ENCODE measurements at regions not wholly inside any gene's neighbourhood (a gene's known extent, or its start where the extent isn't known, plus 50 kb on each side); places are given as distances from the start of the nearest gene placed in this dataset.
"Not testable (repeated sequence)": the region's sequence is repeated elsewhere in the genome, so short reads cannot be mapped to it uniquely, and the experiment has no call there.

GRCh38 chr10:61612450-61612849 is 50.3 kb upstream of the CABCOCO1 start:
- no peak for DNase-seq

- DNase-seq = no peak
Measured at GRCh38 chr10:61612009-61612408, 50.7 kb upstream of the CABCOCO1 start.

GRCh38 chr10:61609701-61610100 is 53.0 kb upstream of the CABCOCO1 start:
- DNase-seq = no peak

- DNase-seq = no peak
Measured at GRCh38 chr10:61608255-61609033, 54.3 kb upstream of the CABCOCO1 start.

GRCh38 chr10:61606959-61607907 is 55.5 kb upstream of the CABCOCO1 start:
- DNase-seq = no peak

- no peak for DNase-seq
Measured at GRCh38 chr10:61605221-61605620, 57.5 kb upstream of the CABCOCO1 start.

GRCh38 chr10:61600399-61600798 is 62.3 kb upstream of the CABCOCO1 start:
- DNase-seq = no peak

GRCh38 chr10:61594430-61594829 is 68.3 kb upstream of the CABCOCO1 start:
- DNase-seq = no peak

- peak; percentile 13 to 41 for DNase-seq
Measured at GRCh38 chr10:61592581-61592980, 70.1 kb upstream of the CABCOCO1 start.

- DNase-seq = no peak
Measured at GRCh38 chr10:61589547-61590243, 73.0 kb upstream of the CABCOCO1 start.

GRCh38 chr10:61588770-61589211 is 73.9 kb upstream of the CABCOCO1 start:
- no peak for DNase-seq

GRCh38 chr10:61586829-61587228 is 75.9 kb upstream of the CABCOCO1 start:
- no peak for DNase-seq

- no peak for DNase-seq
Measured at GRCh38 chr10:61580608-61581007, 82.1 kb upstream of the CABCOCO1 start.

GRCh38 chr10:61570204-61570603 is 92.5 kb upstream of the CABCOCO1 start:
- DNase-seq = not testable (repeated sequence)

- DNase-seq = no peak
Measured at GRCh38 chr10:61567729-61568128, 95.0 kb upstream of the CABCOCO1 start.

GRCh38 chr10:61565819-61566560 is 96.7 kb upstream of the CABCOCO1 start:
- no peak for DNase-seq

GRCh38 chr10:61564444-61564843 is 98.3 kb upstream of the CABCOCO1 start:
- DNase-seq = no peak

- DNase-seq = no peak
Measured at GRCh38 chr10:61559615-61560014, 103.1 kb upstream of the CABCOCO1 start.

GRCh38 chr10:61558188-61558587 is 104.5 kb upstream of the CABCOCO1 start:
- DNase-seq = no peak

- peak in 1 of 2 donors; percentile 1 for DNase-seq
Measured at GRCh38 chr10:61554925-61555324, 101.7 kb upstream of the TMEM26 start.

GRCh38 chr10:61549861-61550260 is 96.7 kb upstream of the TMEM26 start:
- no peak for DNase-seq

- DNase-seq = peak in 1 of 2 donors; percentile 4
Measured at GRCh38 chr10:61548364-61548763, 95.2 kb upstream of the TMEM26 start.

Measured in inflammatory macrophage treated with lipopolysaccharide for 1 hour (primary cell).